HG03571 (cell line): ENCODE measurements at regions not wholly inside any gene's neighbourhood (a gene's known extent, or its start where the extent isn't known, plus 50 kb on each side); places are given as distances from the start of the nearest gene placed in this dataset.
"Not testable (repeated sequence)": the region's sequence is repeated elsewhere in the genome, so short reads cannot be mapped to it uniquely, and the experiment has no call there.

Source experiments
- ATAC-seq: cut with Tn5 transposase; IDR thresholded peaks from one replicate; pipeline ENCODE4 v1.9.1; 2021; ENCODE audit not compliant: unreplicated experiment

GRCh38 chr3:110504901-110505300 is 566.7 kb upstream of the NECTIN3 start:
- no peak for ATAC-seq

- no peak for ATAC-seq
These were observed 564.7 kb upstream of the NECTIN3 start for GRCh38 chr3:110506890-110507289.

- ATAC-seq: not testable (repeated sequence)
These were observed 564.0 kb upstream of the NECTIN3 start for GRCh38 chr3:110507570-110507969.

DNA sequence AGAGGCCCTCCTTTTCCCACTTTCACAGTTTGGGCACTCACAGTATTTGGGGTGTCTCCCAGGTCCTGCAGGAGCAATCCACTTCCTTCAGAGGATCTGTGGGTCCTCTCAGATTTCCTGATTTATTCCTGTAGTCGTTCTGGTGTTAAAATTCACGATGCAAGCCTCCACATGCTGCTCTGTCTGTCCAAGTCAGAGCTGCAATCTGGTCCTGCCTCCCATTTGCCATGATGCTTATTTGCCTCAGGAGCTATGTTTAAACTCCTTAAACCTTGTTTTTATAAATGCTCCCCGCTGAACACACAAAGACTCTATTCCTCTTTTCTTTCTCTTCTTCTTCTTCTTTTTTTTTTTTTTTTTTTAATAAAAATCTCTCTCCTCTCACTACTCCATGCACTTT is 558.7 kb upstream of the NECTIN3 start:
- ATAC-seq: no peak

DNA sequence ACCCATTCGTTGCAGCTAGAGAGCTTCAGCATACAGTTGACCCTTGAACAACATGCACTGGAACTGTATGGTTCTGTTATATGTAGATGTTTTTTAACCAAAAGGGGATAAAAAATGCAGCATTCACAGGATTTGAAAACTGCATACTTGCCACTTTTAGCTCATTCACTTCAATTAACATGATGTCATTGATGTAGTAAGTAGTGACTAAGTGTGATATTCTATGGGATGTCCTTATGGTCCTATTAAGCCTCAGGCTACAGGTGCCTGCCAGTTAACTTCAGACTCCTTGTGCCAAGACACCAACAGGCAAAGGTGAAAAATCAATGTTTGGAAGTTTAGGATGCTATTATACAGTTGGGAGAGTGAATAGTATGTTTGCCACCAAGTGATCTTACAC is 553.6 kb upstream of the NECTIN3 start:
- no peak for ATAC-seq

GRCh38 chr3:110519071-110519470 is 552.5 kb upstream of the NECTIN3 start:
- no peak for ATAC-seq

DNA sequence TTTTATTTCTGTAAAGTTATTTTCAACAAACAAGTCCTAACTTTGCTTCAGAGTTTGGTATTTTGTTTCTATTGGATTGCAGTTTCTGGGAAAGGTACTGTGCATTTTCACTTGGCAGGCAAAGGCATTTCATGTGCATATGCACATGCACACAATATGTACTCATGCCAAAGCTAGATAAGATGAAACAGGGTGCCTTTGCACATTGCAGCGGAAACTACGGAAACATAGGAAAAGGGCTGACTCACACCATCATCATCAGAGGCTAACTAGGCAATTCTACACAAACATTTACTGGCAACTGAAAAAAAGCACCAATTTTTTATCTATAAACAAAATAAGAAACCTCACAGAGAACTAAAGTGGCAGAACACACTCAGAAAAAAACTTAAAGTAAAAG is 550.6 kb upstream of the NECTIN3 start:
- ATAC-seq: no peak

GRCh38 chr3:110525558-110526064 is 546.0 kb upstream of the NECTIN3 start:
- ATAC-seq: not testable (repeated sequence)

DNA sequence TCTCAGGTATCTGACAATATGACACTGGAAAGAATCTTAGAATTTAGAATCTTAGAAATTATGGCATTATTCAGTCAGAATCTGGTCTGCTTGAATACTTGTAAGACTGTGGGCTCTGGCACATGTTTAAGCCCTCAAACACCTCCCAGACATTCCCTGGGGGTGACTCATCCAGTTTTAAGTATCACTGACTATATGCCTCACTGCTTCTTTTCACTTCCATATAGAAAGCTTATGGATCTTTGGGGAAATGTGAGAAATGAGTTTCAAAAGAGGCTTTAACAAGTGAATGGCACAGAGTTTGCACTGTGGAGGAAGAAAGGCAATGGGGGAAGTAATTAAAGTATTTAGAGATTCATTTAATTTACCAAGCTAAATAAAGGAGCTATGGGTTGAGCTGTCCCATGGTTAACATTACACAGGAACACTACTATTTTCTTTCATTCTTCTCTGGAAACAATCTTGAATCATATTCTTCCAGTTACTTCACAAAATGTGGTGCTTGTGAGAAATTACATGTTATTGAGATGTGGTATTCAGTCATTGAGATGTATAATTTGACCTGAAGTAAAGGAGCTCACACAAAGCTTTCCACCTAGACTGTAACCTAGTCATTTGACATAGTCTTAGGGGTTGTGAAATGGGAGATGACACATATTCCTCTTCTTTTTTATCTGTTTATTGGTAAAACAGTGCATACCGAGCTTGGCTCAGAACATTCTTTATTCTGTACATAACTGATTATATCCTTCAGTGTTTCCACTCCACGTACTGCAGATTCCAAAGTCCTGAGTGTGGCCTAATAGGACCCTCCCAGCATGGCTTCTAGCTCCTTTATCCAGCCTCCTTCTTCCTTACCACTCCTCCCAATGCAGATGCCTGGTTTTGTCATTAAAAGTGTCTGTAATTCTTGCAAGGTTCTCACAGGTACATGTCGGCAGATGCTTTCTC is 544.6 kb upstream of the NECTIN3 start:
- ATAC-seq: no peak

DNA sequence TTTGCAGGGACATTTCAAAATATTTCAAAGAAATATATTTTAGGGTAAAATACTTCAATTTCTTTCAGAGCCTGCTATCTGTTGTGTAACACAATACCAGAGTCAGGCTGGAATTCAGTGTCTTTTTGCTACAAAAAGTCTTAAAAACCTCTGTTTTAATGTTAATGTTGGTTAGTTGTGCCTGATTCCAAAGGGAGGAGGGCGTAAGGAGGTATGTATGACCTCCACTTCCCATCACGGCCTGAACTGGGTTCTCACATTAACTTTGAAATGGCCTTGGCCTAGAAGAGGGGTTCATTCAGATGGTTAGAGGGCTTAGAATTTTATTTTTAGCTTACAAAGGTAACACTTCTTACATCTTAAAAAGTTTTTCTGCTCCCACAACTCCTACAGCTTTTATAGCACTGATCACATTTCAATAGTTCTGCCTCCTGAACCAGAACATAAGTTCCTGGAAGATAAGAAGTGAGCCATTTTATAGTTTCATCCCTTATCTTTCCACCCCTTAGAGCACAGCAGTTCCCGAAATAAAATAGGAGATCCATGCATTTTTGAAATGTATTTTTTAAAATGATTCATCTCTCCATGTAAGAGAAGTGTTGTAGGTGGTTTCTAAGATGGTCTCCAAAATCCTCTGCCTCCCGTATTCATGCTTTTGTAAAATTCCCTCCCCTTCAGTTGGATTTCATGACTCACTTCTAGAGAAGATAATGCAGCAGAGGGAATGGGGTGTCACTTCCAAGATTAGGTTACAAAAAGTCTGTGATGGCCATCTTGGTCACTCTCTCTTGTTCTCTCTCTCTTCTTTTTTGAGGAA is 543.1 kb upstream of the NECTIN3 start:
- no peak for ATAC-seq

DNA sequence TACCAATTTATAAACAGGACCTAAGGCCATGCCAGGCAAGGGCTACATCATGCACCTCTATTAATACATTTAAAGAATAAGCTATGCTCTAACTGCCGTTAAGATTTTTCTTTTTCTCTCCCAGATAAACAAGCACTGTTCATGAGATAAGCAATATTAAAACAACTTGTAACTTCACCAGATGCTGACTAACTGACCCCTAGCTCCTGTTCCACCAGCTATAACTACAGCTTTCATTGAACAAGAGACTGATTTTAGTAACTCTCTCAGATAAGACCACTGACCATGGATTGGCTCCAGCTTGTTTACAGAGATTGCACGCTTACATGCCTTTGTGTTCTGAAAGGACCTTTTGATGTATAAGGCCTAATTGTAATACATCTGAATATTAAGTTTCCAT is 540.7 kb upstream of the NECTIN3 start:
- no peak for ATAC-seq

DNA sequence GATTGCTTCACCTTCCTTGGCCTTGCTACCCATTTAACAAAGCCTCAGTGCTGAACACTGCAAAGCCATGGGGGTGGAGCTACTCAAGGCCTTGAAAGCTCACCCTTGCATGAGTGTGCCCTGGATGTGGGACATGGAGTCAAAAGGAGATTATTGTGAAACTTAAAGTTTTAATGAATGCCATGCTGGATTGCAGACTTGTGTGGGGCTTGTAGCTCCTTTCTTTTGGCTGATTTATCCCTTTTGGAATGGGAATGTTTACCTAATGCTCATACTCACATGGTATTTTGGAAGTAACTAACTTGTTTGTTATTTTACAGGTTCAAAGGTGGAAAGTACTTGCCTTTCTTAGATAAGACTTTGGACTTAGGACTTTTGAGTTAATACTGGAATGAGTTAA is 538.5 kb upstream of the NECTIN3 start:
- ATAC-seq: no peak

DNA sequence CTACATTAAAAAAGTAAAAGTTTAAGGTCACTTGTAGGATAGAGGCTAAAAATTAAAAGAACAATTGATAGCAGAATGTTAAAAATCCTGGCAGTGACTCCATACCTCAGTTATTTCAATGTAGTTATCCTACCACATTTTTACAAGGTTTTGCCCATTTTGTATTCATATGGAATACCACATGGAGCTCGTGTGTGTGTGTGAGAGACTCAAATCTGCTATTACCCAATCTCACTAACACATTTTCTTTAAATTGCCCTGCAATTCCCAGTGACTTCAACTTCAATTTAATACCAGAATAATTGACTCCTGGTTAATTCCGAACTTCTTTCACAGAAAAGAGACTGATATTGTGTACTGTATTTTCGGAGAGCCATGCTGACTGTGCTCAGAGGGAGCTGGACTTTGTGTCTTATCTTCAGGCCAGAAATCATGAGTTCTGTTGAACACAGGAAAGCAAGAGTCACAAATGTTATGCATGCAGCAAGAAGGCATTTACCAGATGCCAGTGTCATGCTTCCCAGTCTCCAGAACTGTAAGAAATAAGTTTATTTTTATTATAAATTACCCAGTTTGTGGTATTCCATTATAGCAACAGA is 529.0 kb upstream of the NECTIN3 start:
- no peak for ATAC-seq

- no peak for ATAC-seq
These were observed 526.9 kb upstream of the NECTIN3 start for GRCh38 chr3:110544730-110545129.

- ATAC-seq: no peak
These were observed 521.1 kb upstream of the NECTIN3 start for GRCh38 chr3:110550511-110550910.

DNA sequence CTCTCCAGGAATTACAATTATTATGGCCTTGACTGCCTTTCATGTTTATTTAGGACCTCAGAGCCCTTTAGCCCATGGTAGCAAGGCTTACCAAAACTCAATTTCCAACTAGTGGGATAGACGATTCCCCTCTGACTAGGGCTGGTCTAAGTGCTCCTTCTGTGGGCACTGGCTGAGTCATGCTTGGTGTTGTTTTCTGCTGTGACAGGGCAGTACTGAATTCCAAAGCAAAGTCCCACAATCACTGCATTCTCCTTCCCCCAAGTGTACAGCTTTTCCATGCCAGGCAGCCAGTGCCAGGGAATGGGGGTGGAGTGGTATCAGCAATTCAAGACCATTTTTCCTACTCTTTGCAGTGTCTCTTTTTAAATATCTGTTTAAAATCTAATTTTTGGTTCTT is 509.0 kb upstream of the NECTIN3 start:
- no peak for ATAC-seq

- ATAC-seq: no peak
These were observed 506.9 kb upstream of the NECTIN3 start for GRCh38 chr3:110564674-110565073.

- no peak for ATAC-seq
These were observed 504.6 kb upstream of the NECTIN3 start for GRCh38 chr3:110567029-110567428.

GRCh38 chr3:110568246-110568645 is 503.4 kb upstream of the NECTIN3 start:
- no peak for ATAC-seq

GRCh38 chr3:110569073-110569472 is 502.5 kb upstream of the NECTIN3 start:
- ATAC-seq: no peak

- no peak for ATAC-seq
These were observed 495.9 kb upstream of the NECTIN3 start for GRCh38 chr3:110575702-110576101.
